SK-N-SH (cell line): ENCODE measurements at regions not wholly inside any gene's neighbourhood (a gene's known extent, or its start where the extent isn't known, plus 50 kb on each side); places are given as distances from the start of the nearest gene placed in this dataset.

ENCODE experiments used
- EZH2phosphoT487 ChIP-seq: fragments of 200-600 bp; sonication (generic); IDR thresholded peaks from 2 replicates; pipeline ENCODE4 v1.6.1; 2017; ENCODE audit warnings: low read depth, mixed run types, mild to moderate bottlenecking, antibody characterized with exemption, moderate library complexity, borderline replicate concordance
- GATA2 ChIP-seq: sonication (generic); formaldehyde crosslinking; IDR thresholded peaks from 2 replicates; pipeline ENCODE4 v1.5.0; 2020; ENCODE audit warnings: mild to moderate bottlenecking, missing genetic modification reagents
- MAX ChIP-seq: IDR thresholded peaks from 2 replicates; pipeline ENCODE4 v1.4.0; 2012; ENCODE audit warnings: low read depth
- MEF2A ChIP-seq: IDR thresholded peaks from 2 replicates; pipeline ENCODE4 v1.4.0; 2012; ENCODE audit warnings: low read depth, borderline replicate concordance
- NFIC ChIP-seq: IDR thresholded peaks from 2 replicates; pipeline ENCODE4 v1.4.0; 2012; ENCODE audit warnings: borderline replicate concordance
- TCF12 ChIP-seq: IDR thresholded peaks from 2 replicates; pipeline ENCODE4 v1.4.0; 2012
- YY1 ChIP-seq: IDR thresholded peaks from 2 replicates; pipeline ENCODE4 v1.4.0; 2012; ENCODE audit warnings: low read depth, mild to moderate bottlenecking
- TF ChIP-seq, protein P1 (sequence below): fragments of 200-600 bp; sonication (generic); IDR thresholded peaks from 2 replicates; pipeline ENCODE4 v1.6.1; 2017; ENCODE audit warnings: antibody characterized with exemption, mild to moderate bottlenecking, moderate library complexity
- TF ChIP-seq, protein P2 (sequence below): IDR thresholded peaks from 2 replicates; pipeline ENCODE4 v1.4.0; 2012; ENCODE audit warnings: low read depth, borderline replicate concordance
- TF ChIP-seq, protein P3 (sequence below): IDR thresholded peaks from 2 replicates; pipeline ENCODE4; 2012
- TF ChIP-seq, protein P4 (sequence below): fragments of 150-350 bp; IDR thresholded peaks from 2 replicates; pipeline ENCODE4 v1.6.1; 2017; ENCODE audit warnings: antibody characterized with exemption, low read length, low read depth, borderline replicate concordance

- TF ChIP-seq YY1: no peak
- TF ChIP-seq TCF12: no peak
- TF ChIP-seq, protein P1, sequence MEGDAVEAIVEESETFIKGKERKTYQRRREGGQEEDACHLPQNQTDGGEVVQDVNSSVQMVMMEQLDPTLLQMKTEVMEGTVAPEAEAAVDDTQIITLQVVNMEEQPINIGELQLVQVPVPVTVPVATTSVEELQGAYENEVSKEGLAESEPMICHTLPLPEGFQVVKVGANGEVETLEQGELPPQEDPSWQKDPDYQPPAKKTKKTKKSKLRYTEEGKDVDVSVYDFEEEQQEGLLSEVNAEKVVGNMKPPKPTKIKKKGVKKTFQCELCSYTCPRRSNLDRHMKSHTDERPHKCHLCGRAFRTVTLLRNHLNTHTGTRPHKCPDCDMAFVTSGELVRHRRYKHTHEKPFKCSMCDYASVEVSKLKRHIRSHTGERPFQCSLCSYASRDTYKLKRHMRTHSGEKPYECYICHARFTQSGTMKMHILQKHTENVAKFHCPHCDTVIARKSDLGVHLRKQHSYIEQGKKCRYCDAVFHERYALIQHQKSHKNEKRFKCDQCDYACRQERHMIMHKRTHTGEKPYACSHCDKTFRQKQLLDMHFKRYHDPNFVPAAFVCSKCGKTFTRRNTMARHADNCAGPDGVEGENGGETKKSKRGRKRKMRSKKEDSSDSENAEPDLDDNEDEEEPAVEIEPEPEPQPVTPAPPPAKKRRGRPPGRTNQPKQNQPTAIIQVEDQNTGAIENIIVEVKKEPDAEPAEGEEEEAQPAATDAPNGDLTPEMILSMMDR: no peak
- TF ChIP-seq, protein P2, sequence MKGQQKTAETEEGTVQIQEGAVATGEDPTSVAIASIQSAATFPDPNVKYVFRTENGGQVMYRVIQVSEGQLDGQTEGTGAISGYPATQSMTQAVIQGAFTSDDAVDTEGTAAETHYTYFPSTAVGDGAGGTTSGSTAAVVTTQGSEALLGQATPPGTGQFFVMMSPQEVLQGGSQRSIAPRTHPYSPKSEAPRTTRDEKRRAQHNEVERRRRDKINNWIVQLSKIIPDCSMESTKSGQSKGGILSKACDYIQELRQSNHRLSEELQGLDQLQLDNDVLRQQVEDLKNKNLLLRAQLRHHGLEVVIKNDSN: no peak
- TF ChIP-seq, protein P3, sequence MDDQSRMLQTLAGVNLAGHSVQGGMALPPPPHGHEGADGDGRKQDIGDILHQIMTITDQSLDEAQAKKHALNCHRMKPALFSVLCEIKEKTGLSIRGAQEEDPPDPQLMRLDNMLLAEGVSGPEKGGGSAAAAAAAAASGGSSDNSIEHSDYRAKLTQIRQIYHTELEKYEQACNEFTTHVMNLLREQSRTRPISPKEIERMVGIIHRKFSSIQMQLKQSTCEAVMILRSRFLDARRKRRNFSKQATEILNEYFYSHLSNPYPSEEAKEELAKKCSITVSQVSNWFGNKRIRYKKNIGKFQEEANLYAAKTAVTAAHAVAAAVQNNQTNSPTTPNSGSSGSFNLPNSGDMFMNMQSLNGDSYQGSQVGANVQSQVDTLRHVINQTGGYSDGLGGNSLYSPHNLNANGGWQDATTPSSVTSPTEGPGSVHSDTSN: no peak
- TF ChIP-seq, protein P4, sequence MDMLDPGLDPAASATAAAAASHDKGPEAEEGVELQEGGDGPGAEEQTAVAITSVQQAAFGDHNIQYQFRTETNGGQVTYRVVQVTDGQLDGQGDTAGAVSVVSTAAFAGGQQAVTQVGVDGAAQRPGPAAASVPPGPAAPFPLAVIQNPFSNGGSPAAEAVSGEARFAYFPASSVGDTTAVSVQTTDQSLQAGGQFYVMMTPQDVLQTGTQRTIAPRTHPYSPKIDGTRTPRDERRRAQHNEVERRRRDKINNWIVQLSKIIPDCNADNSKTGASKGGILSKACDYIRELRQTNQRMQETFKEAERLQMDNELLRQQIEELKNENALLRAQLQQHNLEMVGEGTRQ: no peak
- no peak for TF ChIP-seq MAX
- no peak for TF ChIP-seq NFIC
- no peak for TF ChIP-seq EZH2phosphoT487
- no peak for TF ChIP-seq GATA2 (CRISPR knock-in tag)
- TF ChIP-seq MEF2A: no peak
Measured at GRCh38 chr1:82215853-82216175, 415.1 kb downstream of the ADGRL2 start.
